Forelimb muscle (tissue), 1 donor: ENCODE measurements at regions not wholly inside any gene's neighbourhood (a gene's known extent, or its start where the extent isn't known, plus 50 kb on each side); places are given as distances from the start of the nearest gene placed in this dataset.

Experiments used
- DNase-seq: peaks from one replicate; pipeline ENCODE4 v3.0.0-alpha.2; 2013; ENCODE audit warnings: low read depth

DNA sequence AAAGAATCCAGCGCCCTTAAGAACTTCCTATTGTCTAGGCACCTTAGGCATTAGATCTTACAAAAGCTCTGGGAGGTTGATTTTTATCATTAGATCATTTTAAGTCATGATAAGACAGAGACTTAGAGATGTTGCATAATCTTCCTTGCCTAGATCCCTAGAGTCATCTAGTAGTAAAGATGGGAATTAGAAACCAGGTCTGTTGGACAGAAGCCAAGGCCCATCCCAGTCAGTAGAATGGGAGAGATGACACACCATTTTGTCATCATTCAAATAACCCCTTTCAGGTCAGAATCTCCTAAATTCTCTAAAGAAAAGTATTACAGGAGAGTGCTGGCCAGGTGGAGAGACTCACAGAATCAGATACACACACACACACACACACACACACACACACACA is 579.1 kb downstream of the BMP2 start:
- no peak for DNase-seq

DNA sequence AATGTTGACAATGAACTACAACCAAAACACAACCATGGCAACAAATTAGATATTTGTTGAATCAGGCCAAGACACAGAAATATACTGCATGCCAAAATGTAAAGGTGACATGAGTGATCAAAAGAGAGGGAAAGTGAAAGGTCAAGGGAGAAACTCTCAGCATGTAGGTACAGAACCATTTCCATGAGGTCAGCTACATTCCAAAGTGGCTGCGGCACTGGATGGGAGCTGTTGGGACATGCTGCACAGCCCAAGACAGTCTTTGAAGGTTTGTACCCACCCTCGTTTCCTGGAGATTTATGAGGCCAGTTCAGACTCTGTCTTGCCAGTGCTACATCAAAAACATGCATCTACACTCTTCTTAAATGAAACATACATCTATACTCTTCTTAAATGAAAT is 579.9 kb downstream of the BMP2 start:
- no peak for DNase-seq

DNA sequence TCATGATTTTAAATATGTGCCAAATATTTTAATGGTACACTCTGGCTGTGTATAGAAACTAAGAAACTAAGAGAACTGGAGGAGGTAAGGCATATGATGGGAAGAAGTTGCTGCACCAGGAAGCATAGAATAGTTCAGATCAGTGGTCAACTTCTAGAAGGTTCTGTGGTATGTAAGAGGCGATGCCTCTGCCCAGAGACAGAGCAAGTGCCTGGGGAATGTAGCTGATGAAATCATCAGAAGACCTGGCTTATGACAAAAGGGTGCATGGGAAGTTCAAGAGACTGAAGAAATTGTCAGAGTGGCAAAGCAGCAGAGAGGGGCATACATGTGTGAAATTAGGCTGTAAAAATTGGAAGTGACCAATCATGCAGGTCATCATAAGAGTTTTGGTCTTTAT is 580.8 kb downstream of the BMP2 start:
- no peak for DNase-seq

DNA sequence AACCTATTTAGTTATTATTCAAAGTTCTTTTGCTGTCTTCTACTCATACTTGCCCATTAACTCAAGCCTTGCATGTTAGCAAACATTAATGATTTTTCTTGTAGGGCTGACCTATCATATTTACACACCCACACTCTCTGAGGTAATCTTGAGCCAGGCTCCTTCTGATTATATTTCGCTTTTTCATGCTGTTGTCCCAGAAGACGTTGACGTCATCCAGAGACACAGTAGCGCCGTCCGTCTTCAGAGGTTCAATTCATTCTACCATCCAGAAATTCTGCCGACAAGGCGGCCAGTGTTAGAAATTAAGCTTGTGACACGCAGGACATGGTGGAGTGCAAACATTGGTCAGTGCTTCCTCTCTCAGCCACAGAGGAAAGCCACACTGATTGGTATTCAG is 584.7 kb downstream of the BMP2 start:
- no peak for DNase-seq

DNA sequence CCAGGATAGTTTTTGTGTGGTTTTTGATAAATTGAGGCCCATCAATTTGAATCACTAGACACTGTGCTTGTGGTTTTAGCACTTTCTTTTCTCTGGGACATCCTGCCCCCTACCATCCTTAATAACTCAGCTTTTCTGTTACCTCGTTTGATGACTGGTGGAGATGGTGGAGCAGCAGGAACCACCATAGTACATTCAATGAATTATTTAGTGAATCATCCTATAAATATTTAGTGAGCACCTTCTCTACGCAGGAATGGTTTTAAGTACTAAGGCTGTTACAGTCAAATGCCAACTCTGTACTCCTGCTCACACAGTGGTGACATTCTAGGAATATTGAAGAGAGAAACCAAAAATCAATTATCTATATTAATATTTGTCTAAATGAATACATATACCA is 585.2 kb downstream of the HAO1 start:
- no peak for DNase-seq

DNA sequence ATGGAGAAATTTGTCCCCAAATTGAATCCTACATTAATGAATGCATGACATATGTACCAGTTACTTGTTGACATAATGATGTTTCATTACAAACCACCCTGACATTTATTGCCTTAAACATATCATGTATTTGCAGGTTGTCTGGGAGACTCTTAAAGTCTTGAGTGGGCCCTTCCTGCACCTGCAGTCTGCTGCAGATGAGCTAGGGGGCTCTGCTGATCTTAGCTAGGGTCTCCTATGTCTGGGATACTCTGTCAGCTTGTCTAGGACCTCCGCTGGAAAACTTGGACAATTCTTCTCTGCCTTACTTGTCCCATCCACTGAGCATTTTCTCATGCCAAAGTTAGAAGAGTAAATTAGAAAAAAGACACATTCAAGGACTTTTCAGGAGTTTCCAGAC is 581.6 kb downstream of the HAO1 start:
- DNase-seq: no peak

DNA sequence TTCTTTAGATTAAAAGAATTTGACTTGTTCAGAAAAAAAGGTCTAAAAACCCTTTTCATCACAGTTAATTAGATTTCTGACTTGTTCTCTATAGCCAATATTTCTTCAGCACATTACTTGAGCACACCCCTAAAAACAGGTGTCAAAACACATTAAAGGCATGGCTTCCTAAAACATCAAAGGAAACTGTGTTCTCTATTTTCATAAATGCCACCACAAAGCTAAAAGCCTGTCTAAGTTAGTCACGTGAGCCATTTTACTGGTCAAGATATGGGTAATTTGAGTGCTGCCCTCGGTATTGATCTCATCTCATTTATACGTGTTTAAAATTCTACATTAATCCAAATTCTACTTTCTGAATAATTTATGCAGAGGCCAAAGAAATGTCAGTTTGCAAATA is 580.5 kb downstream of the HAO1 start:
- DNase-seq: no peak

DNA sequence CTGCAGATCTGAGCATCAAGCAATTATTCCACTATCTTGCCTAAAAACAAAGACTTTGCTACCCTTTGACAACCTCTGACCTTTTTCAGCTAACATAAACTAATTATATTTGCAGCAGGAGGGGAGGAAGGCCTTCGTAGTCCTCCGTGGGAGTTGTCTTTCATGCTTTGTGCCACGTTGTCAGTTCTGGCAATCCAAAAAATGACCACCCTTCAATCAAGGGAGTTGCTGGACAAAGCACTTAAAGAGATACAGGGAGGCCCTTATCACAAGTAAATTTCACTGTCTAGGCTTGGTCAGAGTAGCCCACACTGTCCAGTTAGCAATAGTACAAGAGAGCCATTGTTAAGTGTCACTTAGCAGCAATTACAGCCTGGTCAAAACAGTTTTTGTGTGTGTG is 578.9 kb downstream of the HAO1 start:
- no peak for DNase-seq

DNA sequence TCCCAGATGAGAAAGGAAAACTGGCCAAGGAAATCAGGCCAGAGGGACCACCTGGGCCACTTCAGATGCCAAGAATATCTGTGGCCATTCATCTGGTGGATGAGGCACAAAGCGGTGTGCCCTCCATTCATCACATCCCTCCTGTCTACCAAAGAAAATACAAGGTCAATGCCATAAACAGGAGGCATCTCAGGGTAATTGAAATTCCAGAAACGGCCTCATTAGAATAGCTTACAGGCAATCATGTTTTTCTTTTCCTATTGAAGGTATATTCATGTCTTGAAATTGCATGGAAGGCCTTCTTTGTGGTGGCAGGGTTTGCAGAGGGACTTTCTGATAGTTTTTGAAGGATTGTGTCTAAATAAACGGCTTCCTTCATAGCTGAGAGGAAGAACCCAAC is 578.3 kb downstream of the HAO1 start:
- no peak for DNase-seq

DNA sequence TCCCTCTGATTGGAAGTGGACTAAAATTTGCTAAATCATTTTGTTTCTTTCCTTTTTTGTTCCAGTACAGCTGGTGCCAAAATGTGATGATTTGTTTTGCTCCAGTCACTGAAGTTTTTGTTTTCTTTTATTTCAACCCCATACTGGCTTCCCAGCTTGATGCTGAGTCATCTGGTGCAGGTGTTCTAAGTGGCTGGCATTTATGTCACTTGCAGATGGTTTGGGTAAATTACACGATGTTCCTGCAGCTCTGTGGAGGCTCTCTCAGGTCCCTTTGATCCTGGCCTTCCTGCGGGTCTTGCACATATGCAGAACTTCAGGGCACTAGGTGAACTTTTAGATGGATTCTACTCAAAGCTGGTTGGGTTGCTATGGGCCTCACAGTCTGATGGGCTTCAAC is 577.7 kb downstream of the HAO1 start:
- DNase-seq: no peak

DNA sequence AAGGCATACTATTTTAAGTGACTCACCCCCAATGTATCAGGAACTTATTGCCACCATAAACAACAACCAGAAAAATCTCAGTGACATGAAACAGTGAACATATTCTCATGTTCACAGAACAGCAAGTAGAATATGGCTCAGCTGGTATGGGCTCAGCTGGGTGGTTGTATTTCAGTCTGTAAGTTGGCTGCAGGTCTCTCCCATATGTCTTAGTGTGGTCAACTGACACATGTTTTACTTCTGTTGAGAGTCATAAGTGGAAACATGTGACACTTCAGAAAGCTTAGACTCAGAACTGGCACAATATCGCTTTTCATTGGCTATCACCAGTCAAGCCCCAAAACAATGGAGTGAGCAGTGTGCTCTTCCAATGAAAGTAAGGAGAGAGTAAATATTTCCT is 574.1 kb downstream of the HAO1 start:
- no peak for DNase-seq

DNA sequence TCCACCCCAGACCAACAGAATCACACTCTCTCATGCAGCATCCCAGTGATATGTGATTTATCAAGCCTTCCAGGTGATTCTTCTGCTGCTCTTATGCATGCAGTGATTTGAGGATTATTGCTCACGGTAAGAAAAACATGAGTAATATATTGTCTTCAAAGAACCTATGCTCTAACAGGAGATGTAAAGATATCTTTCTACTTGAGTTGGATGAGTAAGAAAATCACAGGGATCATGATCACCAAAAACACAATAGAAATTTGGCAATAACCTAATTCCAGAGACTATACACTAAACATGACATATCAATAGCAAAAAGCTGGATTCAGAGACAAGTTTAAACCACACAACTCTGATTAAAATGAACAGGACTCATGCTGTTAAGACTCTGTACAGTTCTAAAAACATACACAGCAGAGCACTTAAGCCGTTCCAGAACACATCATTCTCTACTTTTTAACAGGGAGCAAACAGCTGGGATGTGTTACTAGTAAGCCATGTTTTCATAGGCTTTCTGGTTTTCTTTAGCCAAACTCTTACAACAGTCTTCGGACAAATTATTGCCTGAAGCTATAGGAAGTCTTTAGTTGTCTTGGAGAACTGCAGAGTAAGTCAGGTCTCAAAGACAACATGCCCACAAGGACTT is 568.6 kb downstream of the HAO1 start:
- DNase-seq: no peak

DNA sequence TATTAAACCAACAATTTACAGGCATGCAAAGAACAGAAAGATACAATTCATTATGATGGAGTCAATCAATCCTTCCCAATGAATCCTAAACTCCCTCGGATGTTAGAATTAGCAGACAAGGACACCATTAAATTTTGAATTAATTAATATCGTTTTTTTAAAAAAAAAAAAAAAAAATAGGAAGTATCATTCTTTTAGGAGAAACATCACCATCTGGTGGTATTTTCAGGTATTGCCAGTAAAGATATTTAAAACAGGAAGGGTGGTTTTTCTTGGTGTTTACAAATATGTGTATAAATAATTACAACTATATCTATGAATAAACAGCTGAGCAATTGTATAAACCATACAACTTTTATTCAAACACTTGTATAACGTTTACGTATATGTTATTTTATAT is 564.4 kb downstream of the HAO1 start:
- no peak for DNase-seq

DNA sequence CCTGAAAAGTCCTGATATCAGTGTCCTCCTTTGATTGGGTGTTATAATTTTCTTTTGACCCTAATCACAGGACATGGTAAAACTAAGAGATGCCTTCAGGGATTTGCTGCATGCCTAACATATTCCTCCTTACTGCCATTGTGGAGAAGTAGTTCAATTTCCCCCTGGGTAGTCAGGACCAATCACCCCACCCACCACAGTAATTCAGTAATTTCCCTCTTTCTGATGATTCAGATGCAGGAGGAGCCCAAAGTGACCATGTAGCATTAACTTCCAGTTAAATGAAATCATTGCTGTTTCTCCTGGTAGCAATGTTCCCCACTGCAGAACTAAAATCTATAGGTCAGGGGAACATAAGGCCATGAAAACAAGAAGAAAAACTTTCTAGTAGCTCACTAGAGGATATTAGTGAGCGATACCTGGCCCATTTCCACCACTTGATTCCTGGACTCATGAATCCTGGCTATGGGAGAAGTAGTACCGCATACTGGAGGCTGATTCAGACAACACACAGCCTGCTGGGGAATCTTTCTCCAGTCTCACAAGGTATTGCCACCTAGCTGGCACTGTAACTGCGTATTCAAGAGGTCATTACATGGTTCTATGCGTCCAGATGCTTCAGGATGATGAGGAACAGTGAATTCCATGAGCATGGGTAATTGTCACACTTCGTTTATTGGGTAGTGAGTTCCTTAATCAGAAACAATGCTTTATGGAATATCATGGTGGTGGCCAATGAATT is 561.2 kb downstream of the HAO1 start:
- no peak for DNase-seq

DNA sequence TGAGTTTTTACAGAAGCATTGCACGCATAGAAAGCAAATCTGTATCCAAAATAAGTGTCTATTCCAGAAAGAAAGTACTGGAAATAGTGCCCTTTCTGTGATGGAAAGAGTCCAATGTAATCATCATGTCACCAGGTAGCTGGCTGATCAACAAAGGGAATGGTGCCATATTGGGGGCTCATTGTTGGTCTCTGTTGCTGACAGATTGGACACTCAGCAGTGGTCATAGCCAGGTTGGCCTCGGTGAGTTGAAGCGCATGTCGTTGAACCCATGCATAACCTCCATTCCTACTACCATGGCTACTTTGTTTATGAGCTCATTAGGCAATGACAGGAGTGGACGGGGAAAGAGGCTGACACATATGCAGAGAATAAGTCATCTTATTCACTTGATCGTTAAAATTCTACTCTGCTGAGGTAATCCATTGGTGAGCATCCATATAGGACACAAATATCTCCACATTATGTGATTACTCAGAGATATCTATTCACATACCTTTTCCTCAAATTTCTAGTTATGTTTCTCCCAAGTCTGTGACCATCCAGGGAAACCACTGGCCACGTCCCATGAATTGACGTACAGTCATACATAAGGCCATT is 560.5 kb downstream of the HAO1 start:
- no peak for DNase-seq

DNA sequence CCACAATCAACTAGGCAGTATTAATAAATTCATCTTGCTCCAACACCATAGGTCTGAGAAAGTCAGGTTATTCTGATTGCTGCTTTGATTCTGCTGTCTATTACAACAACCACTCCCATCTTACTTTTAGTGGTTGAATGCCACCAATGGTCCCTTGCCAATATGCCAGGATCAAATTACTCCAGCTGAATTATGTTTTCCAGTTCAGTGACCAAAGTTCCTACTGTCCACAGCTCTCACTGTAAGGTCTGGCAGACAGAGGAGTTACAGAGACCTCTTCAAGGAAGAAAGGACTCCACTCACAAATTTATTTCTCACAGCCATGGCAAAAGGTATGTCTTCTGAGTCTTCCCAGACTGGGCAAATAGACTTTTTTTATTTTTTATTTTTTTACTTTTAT is 557.0 kb downstream of the HAO1 start:
- no peak for DNase-seq

DNA sequence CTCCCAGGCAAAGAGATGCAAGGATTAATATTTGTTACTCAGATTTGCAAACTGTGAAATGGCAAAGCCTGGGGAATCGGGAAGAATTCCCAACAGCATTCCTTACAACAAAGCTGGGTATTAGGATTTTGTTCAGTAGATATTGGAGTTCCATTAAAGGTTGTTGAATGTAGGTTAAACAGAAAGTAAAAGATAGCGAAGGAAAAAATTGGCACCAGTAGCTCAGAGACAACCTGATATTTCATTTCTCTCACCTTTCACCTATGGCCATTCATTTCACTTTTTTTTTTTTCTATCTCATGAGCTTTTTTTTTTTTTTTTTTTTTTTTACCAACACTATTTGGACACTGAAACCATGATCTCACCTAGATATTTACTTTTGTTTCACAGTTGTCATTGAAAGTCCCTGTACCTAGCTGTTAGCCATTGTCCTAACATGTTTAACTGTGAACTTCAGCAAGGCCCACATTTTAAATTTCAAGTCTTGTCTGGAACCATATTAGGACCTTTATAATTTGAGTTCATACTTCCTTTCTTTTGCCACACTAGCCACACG is 552.5 kb downstream of the HAO1 start:
- no peak for DNase-seq

DNA sequence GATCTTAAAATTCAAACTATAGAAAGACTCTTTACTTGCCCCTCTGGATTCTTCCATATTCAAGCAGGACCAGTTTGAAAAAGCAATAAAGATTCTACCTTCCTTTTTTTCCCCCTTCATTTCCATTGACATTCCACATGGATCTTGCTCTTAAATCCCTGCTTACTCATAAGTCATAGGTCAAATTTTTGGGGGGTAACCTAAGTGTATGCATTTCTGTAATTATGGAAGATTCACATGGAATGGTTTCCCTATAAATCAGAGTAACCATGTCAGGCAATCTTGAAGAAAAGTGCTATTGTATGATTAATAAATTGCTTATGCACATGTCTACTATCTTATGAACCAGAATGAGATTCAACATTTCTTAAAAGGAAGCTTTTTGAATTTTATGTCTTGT is 551.0 kb downstream of the HAO1 start:
- no peak for DNase-seq

DNA sequence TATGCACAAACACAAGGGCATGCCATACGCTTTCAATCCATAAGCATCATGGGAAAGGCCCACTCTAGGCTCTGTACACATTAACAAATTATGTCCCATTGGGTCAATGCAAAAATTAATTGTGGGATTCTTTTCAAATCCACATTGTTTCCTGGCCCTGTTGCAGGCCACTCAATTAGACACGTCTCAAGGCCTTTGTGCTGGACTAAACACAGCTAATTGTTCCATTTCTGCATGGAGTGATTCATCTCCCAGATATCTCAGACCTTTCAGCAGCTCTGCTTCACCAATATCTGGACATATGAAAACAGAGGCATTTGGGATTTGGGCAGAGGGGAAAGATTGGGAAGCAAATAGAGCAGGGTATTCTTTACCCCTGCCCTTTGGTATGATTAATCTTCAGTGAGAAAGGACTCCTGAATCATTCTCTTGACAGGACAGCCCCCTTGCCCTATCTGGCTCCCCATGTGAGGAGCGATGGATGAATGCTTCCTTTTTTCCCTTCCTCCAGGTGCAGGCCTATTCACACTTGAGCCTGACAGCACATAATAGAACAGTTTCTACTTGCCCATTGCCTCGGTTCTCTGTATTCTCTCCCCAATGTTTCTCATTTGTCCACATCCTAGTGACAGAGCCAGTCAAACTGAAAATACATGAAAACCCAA is 547.6 kb downstream of the HAO1 start:
- DNase-seq: no peak

DNA sequence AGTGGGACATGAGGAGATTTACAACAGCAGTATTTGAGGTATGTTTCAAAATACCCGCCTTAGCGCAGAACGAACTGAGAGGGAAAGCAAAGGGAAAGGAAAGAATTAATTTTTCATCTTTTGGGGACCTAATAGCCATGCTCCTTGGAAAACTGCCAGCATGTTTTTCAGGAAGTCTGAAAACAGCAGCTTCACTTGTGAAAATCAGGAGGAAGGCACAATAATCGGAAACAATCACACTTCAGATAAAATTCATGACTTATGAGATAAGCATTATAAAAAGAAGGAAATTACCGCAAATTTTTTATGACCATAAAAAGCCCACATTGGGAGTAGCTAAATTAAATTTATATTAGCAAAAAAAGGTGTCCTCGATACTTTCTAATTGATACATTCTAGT is 541.1 kb downstream of the HAO1 start:
- no peak for DNase-seq

DNA sequence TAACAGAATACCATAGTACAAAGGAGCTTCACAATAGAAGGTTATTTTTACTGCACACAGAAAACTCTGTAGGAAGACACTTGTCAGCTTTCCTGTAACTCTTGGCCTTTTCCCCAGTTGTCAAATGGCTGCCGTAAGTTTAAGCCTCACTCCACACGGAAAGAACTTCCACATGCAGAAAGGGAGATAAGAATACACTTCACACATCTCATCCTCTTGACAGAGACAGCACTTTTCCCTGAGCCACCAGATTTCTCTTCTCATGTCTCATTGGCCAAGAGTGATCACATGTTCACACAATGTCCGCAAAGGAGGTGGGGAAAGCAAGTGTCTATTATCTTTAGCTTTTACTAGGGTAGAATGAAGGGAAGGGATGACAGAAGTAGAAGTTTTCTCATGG is 540.7 kb downstream of the HAO1 start:
- no peak for DNase-seq

DNA sequence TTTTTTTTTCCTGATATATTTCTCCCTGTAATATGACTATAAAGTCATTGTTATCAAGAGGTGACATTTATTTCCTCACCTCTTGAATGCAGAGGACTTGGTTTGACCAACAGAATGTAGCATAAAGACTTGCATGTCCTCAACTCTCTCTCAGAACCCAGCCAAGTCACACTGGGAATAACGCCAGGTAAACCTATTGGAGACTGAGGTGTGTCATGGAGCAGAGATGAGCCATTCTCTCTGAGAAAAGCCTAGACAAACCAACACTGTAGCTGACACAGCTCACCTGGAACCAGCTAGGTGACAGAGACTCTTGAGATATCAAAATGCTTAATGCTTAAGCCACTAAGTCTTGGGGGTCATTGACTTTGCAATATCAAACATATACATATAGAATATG is 533.6 kb downstream of the HAO1 start:
- DNase-seq: no peak

DNA sequence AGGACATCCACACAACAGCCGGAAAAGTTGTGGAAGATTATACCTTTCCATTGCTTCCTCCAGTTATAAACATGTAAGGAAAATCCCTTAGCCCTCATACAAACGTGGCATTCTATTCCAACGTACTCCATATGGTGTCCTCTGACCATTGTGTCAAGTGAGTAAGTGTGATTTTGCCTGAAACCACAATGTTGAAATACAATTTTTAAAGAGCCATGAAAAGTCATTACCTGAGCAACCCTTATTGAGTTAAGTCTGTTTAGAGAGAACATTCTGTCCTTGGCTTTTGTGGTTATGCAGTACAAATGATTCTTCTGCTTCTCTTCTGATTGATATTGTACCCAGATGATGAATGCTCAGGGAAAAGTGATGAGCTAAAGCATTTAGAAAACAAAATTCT is 530.1 kb downstream of the HAO1 start:
- DNase-seq: no peak
